Superior temporal gyrus (tissue), 1 donor: ENCODE measurements at regions not wholly inside any gene's neighbourhood (a gene's known extent, or its start where the extent isn't known, plus 50 kb on each side); places are given as distances from the start of the nearest gene placed in this dataset.

ENCODE experiments used
- DNase-seq: peaks from one replicate; pipeline ENCODE4 v3.0.0-alpha.2; 2016; ENCODE audit errors: extremely low spot score

DNA sequence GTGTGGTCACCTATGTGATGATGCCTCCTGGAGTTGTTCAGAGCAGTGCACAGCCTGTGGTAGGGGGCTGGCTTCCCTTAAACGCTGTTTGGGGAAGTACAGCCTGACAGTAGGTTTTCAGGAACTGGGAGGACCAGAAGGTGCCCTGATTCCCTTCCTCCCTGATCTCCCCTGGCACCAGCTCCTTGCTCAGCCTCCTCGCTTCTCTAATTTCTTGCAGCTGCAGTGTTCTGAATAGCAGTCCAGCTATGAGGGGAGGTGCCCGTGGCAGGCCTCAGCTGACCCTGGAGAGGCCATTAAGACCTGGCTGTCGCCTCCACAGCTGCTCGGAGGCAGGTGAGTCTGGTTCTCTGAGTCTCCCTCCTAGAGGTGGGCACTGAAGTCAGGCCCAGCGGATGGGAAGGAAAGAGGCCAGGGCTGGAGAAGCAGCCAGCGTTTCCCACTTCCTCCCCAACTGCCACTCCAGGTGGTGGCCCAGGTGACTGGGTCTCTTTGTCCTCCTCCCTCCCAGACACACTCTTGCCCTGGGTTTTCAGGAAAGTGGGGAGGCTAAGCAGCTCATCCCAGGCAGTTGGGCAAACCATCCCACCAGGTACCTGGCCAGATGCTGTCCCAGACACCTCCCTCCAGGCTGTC lies 52.0 kb upstream of the RPL11 start:
- no peak for DNase-seq

DNA sequence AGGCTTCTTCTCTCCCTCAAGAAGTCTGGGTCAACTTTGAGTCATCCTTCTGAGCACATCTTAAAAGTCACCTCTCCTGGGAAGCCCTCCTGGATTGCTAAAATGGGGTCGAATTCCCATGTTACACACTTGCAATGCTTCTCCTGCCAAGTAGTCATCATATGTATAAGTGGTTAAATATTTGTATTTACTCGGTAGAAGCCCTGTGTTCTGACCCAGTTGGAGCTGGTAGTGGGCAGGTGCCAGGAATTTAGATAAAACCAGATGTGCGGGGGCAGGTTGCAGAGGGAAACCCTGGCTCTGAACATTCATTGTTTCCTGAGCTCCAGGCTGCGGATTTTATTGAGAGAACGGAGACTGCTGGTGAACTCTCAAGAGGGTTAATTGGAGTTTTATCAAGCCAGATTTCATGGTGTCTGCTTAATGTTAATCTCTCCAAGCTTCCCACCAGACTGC lies 52.8 kb upstream of the RPL11 start:
- no peak for DNase-seq

DNA sequence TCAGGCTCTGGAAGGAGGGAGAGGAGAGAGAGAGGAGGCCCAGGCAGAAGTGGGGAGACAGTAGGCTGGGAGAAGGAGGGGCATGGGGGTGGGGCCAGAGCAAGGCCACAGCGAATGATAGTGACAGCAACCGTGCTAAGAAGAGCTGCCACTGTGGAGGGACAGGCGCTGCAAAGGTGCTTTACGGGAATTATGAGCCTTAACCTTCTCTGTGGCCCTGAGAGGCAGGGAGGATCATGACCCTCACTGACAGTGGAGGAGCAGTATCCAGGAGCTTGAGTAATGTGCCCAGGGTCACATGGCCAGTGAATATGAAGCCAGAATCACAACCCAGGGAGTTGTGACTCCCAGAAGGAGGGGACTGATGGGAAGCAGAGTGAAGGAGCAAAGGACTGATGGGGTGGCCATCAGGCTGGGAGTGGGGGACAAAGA lies 53.4 kb upstream of the RPL11 start:
- no peak for DNase-seq

- DNase-seq: no peak
These were observed 55.6 kb upstream of the RPL11 start for GRCh38 chr1:23636009-23636408.

DNA sequence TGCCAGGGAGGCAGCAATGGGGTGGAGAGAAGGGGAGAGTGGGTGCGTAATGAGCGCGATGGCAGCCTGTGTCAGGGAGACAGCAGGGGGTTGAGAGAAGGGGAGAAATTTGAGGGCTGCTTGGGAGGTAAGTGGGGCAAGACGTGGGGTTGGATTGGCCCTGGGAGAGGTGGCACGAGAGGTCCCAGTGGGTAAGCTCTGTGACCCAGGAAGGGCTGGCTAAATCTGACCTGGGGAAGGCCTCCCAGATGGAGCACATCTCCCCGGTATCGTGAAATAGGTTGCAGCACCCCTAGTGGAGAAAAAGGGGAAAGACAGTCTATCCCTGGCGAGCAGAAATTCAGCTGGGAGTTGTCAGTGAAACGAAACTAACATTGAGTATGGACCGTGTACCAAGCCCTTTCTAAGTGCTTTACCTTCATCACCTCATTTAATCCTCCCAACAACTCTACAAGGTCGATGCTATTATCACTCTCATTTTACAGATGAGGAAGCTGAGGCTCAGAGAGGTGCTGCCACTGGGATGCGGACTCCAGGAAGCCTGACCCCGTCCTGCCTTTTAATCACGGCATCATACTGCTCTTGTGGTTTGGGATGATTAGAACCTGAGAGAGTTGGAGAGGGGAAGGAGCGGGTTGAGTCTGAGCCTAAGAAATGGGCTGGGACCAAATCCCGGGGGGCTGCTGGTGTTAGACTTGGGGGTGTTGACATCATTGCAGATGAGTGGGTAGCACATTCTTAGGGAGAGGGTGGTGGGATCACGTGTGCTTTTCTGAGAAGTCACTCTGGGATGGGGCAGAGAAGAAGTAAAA lies 56.6 kb upstream of the RPL11 start:
- peak; percentile 84 for DNase-seq

GRCh38 chr1:23634518-23634839 lies 57.1 kb upstream of the RPL11 start:
- no peak for DNase-seq

DNA sequence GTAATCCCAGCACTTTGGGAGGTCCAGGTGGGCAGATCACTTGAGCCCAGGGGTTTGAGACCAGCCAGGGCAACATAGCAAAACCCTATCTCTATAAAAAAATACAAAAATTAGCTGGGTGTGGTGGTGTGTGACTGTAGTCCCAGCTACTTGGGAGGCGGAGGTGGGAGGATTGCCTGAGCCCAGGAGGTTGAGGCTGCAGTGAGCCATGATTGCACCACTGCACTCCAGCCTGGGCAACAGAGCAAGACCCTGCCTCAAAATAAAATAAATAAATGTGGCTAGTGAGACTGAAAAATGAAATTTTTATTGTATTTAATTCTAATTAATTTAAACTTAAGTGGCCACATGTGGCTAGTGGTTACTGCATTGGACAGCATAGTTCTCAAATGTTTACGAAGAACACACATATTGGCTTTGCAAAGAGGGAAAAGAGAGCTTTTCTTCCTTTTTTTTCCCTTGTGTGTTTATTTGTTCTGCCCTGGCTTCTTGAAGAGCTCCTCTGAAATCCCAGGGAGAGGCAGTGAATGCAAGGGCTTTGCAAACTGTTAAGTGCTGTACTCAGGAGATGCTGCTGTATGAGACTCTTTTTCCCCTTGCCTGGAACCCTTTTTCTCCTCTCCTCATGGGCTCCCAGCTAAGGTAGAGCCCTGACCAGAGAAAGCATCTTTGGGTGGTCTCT lies 59.0 kb upstream of the RPL11 start:
- DNase-seq: no peak

- DNase-seq: no peak
These were observed 61.8 kb upstream of the RPL11 start for GRCh38 chr1:23629708-23630290.

- DNase-seq: no peak
These were observed 62.6 kb upstream of the RPL11 start for GRCh38 chr1:23628951-23629387.

- DNase-seq: no peak
These were observed 64.4 kb upstream of the RPL11 start for GRCh38 chr1:23627069-23627735.

DNA sequence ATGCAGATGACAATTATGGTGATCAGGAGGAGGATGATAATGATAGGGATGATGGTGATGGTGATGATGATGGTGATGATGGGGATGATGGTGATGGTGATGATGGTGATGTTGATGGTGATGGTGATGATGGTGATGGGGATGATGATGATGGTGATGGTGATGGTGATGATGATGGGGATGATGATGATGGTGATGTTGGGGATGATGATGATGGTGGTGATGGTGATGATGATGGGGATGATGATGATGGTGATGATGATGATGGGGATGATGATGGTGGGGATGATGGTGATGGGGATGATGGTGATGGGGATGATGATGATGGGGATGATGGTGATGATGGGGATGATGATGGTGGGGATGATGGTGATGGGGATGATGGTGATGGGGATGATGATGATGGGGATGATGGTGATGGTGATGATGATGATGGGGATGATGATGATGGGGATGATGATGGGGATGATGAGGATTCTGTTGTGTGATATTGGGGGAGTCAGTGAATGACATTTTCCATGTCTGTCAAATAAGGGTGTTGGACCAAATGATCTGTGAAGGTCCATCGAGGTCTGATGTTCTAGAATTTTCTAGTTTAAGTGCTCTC lies 65.6 kb upstream of the RPL11 start:
- no peak for DNase-seq

GRCh38 chr1:23625459-23625858 lies 66.1 kb upstream of the RPL11 start:
- no peak for DNase-seq

DNA sequence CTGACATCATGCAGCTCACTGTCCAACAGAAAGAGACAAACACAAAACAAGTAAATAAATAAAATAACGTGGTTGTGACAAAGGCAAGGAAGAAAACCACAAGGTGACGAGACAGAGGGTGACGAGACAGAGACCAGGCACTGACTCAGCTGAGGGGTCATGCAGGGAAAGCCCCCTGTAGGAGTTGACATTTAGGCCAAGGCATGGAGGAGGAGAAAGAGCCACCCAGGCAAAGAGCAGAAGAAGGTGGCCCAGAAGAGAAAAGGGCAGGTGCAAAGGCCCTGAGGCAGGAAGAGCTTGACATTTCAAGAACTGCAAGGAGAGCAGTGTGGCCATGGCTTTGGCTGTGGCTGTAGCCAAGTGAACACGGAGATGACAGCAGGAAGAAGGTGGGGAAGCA lies 65.1 kb upstream of the ID3 start:
- DNase-seq: no peak

- DNase-seq: no peak
These were observed 63.0 kb upstream of the ID3 start for GRCh38 chr1:23622284-23622683.

DNA sequence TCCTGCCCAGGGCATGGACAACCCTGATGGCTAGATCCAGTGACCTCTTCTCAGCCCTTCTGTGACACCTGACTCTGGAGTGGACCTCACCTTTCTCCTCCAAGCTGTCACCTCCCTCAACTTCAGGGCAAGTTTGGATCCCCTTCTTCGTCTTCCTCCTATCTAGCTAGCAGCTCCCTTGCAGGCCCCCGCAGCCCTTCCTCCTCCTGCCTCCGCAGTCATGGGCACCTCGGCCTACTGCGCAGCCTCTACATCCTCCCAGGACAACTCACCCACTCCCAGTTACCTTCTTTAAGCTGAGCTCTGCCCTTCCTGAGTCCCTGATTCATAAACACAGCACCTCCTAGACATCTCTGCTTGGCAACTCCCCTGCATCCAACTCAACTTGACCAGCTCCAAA lies 61.3 kb upstream of the ID3 start:
- no peak for DNase-seq

DNA sequence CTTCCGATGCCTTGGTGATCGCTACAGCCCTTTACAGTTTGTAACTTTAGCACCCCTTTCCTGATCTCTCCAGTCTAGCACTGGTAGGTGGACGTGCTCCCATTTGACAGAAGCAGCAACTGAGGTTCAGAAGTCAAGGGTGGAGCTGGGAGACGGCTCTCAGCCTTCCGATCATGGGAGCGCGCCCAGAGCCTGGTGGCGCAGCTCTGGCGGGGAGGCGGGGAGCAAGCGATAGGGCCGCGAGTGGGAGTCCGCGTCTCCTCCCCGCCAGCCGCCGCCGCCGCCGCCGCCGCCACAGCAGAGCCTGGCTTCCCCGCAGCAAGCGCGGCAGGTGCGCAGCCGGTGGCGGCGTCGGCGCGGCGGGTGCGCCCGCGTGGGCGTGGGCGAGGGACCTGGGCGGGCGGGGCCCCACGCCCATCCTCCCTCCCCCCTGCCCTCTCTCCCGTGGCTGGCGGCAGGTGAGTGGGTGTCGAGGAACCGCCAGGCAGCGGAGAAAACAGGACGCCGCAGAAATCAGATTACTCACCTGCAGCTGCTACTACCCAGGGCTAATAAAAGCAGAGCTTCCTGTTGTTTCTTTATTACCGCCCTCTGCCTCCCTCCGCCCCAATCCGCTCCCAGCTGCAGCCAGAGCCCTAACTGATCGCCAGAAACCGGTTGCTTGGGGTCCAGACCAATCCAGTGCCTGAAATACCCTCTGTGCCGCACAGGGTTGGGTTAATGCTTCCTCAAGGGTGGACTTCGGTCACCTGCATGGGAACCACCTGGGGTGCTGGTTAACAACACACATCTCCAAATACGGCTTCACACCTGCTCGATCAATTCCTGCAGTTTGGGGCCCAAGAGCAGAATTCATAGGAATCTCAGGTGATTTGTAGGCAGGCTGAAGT lies 60.2 kb upstream of the ID3 start:
- no peak for DNase-seq

- no peak for DNase-seq
These were observed 59.3 kb upstream of the ID3 start for GRCh38 chr1:23618586-23619083.

DNA sequence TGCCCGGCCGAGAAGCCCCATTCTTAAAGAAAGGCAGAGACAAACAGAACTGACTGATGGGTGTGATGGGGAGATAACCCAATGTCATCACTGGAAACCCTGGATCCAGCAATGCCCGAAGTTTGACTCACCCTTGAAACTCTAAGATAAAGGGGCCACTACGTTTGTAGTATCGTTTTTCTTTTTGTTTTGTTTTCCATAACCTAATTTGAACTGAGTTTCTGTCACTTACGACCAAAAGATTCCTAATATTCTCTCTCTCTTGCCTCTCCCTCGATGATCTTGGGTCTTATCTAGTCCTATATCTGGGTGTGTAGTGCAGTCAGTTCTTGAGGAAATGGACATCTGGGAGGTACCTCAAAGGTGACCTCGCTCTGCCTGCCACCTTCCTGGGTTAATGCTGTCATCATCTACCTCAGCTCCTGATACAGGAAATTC lies 57.8 kb upstream of the ID3 start:
- DNase-seq: no peak

- DNase-seq: no peak
These were observed 57.1 kb upstream of the ID3 start for GRCh38 chr1:23616292-23616824.

DNA sequence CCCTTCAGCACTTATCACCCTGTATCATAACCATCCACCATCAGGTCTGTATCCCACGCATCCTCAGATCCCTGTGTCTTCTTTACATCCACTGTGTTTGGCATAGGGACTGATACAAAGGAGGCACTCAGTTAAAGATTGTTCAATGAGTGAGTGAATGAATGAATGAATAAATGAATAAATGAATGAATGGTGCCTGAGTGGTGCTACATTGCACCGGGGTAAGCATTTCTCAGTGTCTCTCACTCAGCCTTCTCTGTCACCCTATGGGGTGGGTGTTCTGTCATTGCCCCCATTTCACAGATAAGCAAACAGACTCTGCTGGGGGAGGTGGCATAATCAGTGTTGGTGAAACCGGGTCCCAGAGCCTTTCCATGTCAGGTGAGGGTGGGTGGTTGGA lies 56.6 kb upstream of the ID3 start:
- no peak for DNase-seq
